HG03108 (cell line): ENCODE measurements at regions not wholly inside any gene's neighbourhood (a gene's known extent, or its start where the extent isn't known, plus 50 kb on each side); places are given as distances from the start of the nearest gene placed in this dataset.
"Not testable (repeated sequence)": the region's sequence is repeated elsewhere in the genome, so short reads cannot be mapped to it uniquely, and the experiment has no call there.

Experiments
- ATAC-seq: cut with Tn5 transposase; IDR thresholded peaks from one replicate; pipeline ENCODE4 v1.9.1; 2021; ENCODE audit warnings: moderate library complexity; ENCODE audit not compliant: unreplicated experiment

DNA sequence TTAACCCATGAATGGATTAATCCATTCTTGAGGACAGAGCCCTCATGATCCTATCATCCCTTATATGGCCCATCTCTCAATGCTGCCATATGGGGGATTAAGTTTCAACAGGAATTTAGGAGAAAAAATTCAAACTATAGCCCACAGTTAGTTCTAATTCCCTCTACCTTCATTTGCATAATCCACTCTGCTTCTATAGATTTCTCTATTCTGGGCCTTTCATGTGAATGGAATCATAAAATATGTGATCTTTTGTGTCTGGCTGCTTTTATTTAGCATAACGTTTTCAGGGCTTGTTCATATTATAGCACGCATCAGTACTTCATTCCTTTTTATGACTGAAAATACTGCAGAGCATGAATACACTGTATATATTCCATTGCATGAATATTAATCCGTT is 55.4 kb downstream of the CTSL start:
- no peak for ATAC-seq

DNA sequence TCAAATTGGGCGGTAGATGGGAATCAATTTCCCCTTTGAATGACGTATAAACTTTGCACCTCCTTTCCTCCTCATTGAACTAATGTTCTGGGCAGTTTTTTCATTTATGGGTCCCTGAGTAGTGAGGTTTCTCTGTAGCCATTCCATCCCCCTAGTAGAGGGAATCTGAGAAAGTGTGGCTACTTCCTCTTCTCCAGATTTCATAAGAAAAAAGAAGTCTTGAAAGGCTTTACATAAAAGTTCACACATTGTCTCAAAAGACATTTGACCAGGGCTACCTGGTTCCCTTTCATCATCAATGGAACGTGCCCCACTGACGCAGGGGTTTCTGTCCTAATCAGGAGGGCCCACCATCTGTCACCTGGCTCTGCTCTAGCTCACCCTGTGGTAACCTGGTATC is 57.3 kb downstream of the CTSL start:
- ATAC-seq, result no peak

DNA sequence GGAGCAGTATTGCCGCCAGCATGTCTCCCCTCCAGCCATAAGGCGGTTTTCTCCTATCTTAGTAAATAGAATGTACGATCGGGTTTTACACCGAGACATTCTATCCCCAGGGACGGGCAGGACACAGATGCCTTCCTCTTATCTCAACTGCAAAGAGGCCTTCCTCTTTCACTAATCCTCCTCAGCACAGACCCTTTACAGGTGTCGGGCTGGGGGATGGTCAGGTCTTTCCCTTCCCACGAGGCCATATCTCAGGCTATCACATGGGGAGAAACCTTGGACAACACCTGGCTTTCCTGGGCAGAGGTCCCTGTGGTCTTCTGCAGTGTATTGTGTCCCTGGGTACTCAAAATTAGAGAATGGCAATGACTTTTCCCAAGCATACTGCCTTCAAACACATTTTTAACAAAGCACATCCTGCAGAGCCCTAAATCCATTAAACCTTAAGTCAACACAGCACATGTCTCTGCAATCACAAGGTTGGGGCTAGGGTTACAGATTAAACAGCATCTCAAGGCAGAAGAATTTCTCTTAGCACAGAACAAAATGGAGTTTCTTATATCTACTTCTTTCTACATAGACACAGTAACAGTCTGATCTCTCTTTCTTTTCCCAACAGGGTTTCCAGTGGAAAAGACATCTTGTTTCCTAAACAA is 59.5 kb downstream of the CTSL start:
- ATAC-seq, result not testable (repeated sequence)

DNA sequence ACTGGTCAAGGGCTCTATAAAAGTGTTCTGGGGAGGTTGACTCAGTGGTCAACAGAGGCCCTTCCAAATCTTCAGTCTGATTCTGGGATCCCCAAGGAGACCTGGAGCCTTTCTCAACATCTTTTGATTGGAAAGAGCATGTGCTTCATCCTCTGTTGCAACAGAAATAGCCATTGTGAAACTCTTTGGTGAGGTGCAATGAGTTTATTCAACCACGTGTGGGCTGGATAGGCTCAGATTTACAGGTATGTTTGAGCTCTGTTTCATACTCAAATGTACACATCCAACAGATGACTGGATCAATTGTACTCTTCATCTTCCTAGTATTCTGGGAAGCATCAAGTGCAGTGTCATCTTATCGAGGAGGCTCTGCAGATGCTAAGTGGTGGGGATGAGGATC is 60.5 kb downstream of the CTSL start:
- ATAC-seq, result no peak

DNA sequence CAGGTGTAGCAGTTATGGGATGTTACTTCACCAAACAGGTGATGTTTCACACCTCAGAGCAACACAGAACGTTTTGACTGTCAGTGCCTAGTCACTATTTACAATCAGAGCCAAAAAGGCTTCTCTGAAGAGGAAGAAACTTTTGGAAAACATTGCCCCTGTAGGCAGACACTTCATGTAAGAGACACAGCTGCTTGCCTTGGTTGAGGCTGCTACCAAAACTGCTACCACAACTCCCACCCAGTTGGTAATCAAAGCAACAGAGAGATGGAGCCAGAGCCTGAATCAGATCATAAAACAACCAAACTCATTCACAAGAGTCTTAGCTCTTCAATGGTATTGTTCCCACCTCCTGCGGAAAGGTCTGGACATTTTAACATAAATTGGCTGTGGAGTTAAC is 61.0 kb downstream of the CTSL start:
- no peak for ATAC-seq

DNA sequence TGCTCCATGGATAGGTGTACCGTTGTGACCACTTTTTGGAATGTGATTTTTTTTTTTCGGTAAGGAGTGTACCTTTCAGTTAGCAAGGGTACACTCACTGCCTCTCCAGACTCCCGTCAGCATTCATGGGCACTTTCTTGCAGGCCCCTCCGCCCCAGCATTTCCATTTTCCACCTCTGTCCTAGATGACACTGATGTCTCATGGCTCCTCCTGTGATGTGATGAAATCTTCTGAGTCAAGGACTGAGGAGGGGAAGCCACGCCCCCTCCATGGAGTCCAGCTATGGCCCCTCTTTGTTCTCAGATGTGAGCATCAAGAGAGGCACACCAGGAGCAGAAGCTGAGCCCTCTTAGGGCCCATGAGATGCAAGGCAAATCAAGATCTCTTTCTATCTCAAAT is 61.8 kb downstream of the CTSL start:
- ATAC-seq, result no peak

DNA sequence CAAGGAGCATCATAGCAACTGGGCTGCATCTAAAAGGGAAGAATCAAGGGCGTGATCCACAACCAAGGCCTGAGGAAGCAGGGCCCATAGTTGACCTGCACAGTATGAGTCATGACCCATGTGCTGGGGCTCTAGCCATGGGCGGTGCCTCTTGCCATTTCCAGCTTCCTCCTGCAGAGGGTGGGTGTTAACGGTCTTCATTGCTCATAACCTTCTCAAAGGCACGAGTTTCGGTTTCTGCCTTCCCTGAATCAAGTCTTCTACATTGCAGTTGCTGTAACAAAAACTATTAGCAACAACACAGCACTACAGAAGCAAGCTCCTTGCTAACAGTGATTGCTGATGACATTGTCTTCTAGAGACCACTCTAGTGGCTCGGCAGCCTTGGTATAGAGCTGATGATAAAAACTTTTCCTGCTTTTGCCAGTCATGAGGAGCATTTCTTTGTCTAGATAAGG is 66.9 kb downstream of the CTSL start:
- peak; percentile 77 for ATAC-seq

DNA sequence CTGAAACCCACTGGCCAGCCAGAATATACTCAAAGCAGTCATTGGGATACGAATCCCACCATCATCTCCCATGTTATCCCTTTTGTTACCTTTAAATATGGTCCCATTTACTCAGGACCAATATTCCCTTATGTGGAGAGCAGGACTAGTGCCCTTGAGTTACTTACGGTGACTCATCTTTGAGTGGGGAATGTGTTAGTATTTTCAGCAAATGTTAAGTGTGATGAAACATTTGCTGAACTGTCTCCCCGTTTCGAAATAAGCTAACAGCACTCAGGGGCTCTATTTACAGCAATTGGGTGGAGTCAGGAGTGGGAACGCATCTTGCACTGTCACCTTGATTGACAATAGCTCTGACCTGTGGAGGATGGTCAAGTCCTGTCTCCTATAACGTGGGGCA is 67.4 kb downstream of the CTSL start:
- ATAC-seq, result no peak

DNA sequence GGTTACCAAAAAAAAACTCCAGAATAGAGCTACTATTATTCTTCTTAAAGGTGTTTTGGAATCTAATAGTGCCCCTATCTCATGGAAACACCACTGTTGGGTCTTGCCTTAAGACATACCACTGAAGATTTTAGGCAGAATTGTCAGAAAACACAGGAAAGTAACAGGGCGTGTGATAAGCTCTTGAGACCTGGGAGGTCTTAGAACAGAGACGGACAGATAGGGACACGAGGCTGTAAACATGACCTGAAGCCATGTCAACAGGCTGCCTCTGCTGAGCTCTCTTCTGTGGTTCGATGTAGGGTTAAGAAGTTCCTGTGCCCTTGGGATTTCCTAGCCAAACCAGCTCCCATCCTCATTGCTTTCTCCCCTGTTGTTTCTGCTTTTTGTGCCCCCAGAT is 69.3 kb downstream of the CTSL start:
- ATAC-seq, result no peak

DNA sequence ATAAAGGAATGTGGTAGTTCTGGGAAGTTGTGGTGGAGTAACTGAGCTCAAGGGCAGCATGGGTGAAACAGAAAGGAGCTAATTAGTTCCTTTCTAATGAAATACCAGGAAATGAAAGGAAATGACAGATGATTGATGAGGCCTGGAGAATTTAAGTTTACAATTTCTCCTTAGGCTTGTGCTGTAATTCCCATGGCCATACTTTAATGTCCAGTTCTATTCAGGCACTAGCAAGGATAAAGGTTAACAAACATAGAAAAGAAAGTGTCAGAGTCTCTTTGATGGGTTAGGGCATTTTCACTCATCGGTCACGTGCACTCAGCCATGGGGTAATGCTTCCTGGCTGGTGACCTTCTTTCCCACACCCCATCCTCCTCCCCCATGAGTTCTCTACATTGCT is 70.3 kb downstream of the CTSL start:
- ATAC-seq, result no peak

DNA sequence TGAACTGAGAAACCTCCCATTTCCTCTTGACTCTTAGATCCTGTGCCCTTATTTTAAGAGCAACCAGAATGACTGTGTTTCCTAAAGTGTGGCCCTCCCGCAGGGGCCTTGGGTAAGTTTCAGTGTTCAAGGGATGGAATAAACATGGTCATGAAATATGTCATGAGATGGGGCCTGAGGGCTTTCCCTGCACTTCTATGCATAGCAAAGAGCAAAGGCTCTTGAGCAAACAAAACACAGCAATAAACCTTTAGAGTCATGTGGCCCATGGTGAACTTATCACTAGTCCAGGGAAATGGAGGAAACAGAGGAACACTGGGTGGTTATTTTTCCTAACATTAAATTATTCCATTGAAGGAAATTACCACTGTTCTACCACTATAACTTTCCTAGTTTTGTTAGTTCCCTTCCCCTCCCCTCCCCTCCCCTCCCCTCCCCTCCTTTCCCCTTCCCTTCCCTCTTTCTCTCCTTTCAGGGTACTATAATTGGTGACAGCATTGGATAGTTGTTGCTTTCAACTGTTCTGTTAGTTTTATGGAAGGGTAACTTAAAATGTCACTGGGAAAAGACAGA is 72.4 kb downstream of the CTSL start:
- no peak for ATAC-seq

DNA sequence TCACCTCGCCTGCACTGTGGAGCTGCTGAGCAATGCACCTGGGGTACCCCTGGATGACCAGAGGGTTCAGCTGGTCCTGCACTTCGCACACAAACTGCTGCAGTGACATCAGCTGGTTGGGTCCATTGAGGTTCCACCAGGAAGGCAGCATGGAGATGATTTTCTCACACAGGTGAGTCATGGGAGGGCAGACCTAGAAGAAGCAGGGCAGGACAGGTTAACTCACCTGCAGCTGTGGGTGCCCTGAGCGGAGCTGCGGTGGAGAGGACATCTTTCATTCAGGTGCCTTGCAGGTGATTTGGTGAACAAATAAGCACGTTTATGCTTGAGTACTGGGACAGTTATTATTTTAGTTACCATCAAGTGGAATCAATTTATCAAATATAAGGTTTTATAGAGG is 73.6 kb downstream of the CTSL start:
- no peak for ATAC-seq

DNA sequence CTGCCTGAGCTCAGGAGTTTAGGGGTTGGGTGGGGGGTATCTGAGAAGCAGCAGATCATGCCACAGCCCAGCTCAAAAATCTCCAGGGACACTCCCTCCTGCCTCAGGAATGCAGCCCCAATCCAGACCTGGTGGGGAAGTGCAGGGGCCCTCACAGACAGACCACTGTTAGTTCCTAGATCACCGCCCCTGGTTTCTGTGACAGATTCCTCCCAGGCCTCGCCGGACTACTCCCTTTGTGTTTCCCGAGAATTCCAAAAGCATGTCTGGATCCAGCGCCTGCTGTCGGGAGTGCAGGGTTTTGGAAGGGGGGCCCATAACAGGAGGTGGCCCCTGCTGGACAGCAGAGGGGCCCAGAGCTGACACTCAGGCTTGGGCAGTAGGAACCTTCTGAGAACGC is 74.5 kb downstream of the CTSL start:
- no peak for ATAC-seq

DNA sequence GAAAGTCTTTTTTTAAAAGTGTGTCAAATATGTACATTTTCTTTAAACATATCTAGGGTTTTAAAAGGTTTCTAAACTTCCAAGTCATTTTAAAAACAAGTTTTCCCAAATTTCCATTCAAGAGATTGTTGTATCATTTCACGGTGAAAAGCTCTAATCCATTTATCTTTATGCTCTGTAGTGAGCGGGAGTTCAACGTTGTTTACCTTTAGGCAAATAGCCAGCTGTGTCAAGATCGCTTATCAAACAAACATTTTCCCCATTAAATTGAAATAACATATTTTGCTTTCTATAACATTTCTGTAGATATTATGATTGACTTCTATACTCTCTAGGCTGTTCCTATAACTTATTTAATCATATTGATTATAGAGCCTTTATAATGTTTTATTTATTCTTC is 75.1 kb downstream of the CTSL start:
- ATAC-seq, result no peak

DNA sequence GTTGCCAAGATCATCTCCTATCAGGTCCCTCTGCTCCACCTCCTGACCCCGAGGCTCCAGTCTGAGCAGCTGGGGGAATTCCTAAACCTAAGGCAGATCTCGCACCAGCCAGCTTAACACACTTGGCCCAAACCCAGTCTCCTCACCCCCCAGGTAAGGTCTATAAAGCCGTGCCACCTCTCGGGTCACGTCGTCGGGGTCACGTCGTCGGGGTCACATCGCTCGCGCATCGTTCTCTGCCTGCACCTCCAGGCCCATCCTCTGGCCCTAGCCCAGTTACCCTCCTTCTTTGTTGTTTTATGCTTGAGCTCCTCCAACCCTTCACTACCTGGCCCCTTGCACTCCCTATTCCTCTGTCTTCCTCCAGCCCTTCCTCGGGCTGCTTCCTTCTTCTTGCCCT is 77.2 kb downstream of the CTSL start:
- ATAC-seq, result no peak

DNA sequence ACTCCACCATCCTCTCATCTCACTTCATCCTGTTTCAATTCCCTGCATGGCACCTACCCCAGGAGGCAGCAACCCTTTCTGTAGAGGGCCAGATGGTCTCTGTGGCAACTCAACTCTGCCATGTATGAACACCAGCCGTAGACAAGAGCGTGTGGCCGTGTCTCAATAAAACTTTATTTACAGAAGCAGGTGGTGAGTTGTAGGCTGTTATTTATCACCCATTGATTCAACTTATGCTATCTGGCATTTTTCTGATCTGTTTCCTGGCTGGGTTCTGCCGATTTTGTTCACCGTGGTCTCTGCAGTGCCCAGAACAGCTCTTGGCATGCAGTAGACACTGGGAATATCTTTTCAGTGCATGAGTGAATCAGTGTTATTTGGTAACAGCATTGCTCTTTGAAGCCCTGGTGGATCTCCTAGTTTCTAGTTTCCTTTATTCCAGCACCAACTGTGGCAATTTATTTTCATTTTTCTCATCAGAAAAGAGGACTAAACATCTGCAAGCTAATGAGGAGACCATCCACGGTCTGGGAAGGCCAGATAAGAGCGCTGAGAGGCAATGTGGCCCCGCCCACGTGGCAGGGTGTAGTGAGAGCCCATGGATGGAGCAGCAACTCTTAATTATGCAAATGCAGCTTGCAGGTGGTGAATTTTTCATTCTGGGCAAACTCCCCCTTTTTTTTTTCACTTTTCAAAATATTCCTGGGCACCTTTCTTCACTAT is 77.9 kb downstream of the CTSL start:
- no peak for ATAC-seq

DNA sequence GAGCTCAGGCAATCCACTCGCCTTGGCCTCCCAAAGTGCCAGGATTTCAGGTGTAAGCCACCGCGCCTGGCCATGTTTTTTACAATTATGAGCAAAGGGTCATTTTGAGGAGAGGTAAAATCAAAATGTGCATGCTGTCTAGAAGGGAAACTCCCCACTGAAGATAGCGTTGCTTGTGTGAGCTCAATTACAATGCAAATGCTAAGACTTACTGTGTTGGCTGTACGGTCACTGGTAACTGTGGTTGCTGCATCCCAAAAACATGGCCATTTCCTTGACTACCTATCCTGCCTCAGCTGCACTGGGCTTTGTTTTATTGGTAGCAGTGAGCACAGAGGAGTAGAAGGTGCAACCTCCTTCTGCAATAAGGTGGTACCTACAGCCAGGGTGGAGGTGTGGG is 77.4 kb upstream of the SPATA31E1 start:
- ATAC-seq, result no peak

DNA sequence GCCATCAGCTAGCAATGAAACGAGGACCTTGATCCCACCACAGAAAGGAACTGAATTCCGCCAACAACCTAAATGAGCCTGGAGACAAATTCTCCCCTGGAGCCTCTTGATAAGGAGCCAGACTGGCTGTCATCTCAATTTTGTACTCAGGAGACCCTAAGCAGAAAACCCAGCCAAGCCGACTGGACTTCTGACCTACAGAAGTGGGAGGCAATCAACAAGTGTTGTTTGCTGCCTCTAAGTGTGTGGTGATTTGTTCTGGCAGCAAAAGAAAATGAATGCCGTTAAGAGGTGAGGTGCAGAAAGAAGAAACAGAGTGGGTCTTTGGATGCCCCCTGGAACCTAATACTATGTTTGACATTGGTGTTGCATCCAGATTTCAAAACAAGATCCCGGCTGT is 72.7 kb upstream of the SPATA31E1 start:
- no peak for ATAC-seq

DNA sequence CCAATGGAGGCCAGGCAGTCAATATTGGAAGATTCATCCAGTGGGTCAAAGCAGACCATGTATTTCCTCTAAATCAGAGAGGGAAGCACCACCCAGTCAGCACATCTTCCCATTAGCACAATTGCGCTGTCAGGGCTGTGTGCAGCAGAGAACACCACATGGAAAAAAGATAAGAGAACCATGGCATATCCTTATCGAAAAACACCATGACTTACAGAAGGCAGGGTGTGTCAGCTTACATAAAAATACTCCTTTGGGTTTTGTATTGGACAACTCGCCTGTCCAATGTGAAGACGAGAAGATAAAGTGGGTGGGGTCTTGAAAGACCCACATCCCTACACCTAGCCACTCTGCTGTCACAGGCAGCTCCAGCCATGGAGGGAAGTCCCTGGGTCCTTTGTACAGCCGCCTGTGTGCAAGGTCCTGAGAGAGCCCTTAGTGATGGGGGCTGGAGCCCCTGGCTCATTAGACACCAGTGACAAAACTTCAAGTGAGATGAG is 71.9 kb upstream of the SPATA31E1 start:
- no peak for ATAC-seq

DNA sequence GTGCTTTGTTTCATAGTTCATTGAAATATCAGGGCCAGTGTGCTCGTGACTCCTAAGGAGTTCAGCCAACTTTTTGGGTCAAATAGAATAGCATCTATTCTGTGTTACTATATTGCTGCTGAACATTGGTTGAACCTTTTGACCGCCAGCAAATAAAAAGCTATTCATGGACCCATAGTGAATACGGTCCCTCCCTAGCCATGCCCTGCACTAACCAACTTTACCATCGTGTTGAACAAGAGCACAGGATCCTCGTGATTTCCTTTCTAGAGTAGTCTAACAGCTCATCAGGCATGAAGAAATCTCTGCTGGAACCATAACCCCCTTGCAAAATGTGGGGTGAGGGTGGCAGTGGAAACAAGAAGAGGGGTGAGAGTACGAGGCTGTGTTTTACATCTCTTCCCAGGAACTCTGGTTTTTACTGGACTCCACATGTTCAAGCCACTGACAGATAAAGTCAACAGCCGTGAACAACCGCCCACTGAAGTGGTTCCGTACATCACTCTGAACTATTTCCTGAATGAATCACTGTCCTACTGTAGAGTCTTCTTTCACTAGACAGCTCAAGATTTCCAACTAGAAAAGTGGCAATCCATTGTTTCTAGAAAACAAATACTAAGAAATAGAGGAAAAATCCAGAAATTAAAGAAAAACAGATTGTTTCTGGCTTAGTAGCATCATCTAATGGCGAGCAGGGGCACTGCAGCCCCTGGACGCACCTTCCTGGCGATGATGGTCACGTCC is 70.1 kb upstream of the SPATA31E1 start:
- no peak for ATAC-seq

DNA sequence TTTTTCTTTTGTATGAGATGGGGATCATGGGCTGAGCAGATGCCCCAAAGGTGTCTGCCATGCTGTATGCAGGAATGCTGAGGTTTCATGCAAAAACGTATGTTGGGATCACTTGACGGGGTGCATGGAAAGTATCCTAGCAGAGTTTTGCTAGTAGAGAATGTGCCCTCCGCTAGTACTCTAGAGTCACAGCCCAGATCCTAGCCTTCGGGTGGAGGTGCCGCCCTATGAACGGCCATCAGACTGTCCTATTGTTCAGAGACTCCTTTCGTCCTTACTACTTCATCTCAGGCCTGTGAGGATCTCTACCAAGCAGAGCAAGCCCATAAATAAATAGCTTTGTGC is 69.6 kb upstream of the SPATA31E1 start:
- no peak for ATAC-seq

DNA sequence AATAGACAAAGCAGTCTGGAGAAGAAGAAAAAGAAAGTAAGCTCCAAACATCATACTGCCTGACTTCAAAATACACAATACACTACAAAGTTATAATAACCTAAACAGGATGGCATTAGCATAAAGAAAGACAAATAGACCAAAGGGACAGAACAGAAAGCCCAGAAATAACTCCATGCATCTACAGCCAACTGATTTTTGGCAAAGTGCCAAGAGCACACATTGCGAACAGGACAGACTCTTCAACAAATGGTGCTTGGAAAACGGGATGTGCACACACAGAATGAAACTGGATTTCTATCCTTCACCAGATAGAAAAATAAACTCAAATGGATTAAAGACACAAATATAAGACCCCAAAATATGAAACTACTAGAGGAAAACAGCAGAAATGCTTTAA is 66.6 kb upstream of the SPATA31E1 start:
- no peak for ATAC-seq
